CD8-positive, alpha-beta memory T cell (primary cell): ENCODE measurements at regions not wholly inside any gene's neighbourhood (a gene's known extent, or its start where the extent isn't known, plus 50 kb on each side); places are given as distances from the start of the nearest gene placed in this dataset.

Source experiments
- CTCF ChIA-PET: fragments of 350-600 bp; sonication (Branson Sonifier 250); formaldehyde crosslinking; loops from one replicate; lab custom pipeline; 2021; ENCODE audit warnings: antibody characterized with exemption; lab: Charles Lee
- POLR2A ChIA-PET: fragments of 350-600 bp; sonication (Branson Sonifier 250); formaldehyde crosslinking; loops from one replicate; lab custom pipeline; 2021; ENCODE audit warnings: antibody characterized with exemption; lab: Charles Lee
- DNase-seq, 5 donors: peaks; one replicate each; pipeline versions ENCODE4 v3.0.0 to v3.0.0-alpha.2; 2020 to 2022; ENCODE audit warnings: mixed read lengths in 1 of 5
- H3K27ac ChIP-seq: one replicate; pipeline ENCODE4 v1.7.0; 2013; ENCODE audit warnings: low read depth, mild to moderate bottlenecking, low read length, moderate library complexity
- H3K27me3 ChIP-seq: 2 replicates; pipeline ENCODE4 v1.7.0; 2013; ENCODE audit warnings: low read length, mild to moderate bottlenecking; ENCODE audit not compliant: insufficient read depth, poor library complexity, severe bottlenecking
- H3K36me3 ChIP-seq: 2 replicates; pipeline ENCODE4 v1.7.0; 2013; ENCODE audit warnings: mild to moderate bottlenecking, low read length, moderate library complexity; ENCODE audit not compliant: insufficient read depth
- H3K4me1 ChIP-seq: 2 replicates; pipeline ENCODE4 v1.7.0; 2013; ENCODE audit warnings: mild to moderate bottlenecking, low read length, moderate library complexity; ENCODE audit not compliant: insufficient read depth
- H3K4me3 ChIP-seq: 2 replicates; pipeline ENCODE4 v1.7.0; 2013; ENCODE audit warnings: mild to moderate bottlenecking, low read length
- H3K9me3 ChIP-seq: 2 replicates; pipeline ENCODE4 v1.7.0; 2013; ENCODE audit warnings: mild to moderate bottlenecking, low read length
- H3K27ac Mint-ChIP-seq, 8 donors: one replicate each; pipeline ENCODE4 v1.8.0; 2020 to 2021; ENCODE audit warnings: mixed read lengths in 8 of 8, mild to moderate bottlenecking in 6 of 8, inconsistent platforms in 3 of 8, moderate library complexity in 3 of 8
- H3K27me3 Mint-ChIP-seq, 2 donors: one replicate each; pipeline ENCODE4 v1.8.0; 2020 to 2021; ENCODE audit warnings: mixed read lengths in 2 of 2, mild to moderate bottlenecking in 1 of 2, moderate library complexity in 1 of 2
- H3K36me3 Mint-ChIP-seq, 3 donors: one replicate each; pipeline ENCODE4 v1.8.0; 2020 to 2021; ENCODE audit warnings: mixed read lengths in 3 of 3, inconsistent platforms in 1 of 3, mild to moderate bottlenecking in 1 of 3
- H3K4me1 Mint-ChIP-seq, 3 donors: one replicate each; pipeline ENCODE4 v1.8.0; 2020 to 2021; ENCODE audit warnings: mixed read lengths in 3 of 3, inconsistent platforms in 1 of 3, mild to moderate bottlenecking in 1 of 3
- H3K4me3 Mint-ChIP-seq, 7 donors: one replicate each; pipeline ENCODE4 v1.8.0; 2020 to 2021; ENCODE audit warnings: mixed read lengths in 7 of 7, mild to moderate bottlenecking in 6 of 7, moderate library complexity in 4 of 7, inconsistent platforms in 2 of 7
- H3K9me3 Mint-ChIP-seq, 5 donors: one replicate each; pipeline ENCODE4 v1.8.0; 2020 to 2022; ENCODE audit warnings: mixed read lengths in 5 of 5, mild to moderate bottlenecking in 3 of 5, moderate library complexity in 2 of 5, inconsistent platforms in 1 of 5

- H3K4me3 Mint-ChIP-seq = no peak overlapping the region
- CTCF ChIA-PET = no interaction called here
- H3K27me3 ChIP-seq = no peaks in the 10 kb centered on the region
- peaks cover 0 to 7% (median 0%) of the 10 kb centered on the region in 3 donors for H3K36me3 Mint-ChIP-seq
- H3K4me3 ChIP-seq = no peak overlapping the region
- H3K27me3 Mint-ChIP-seq = peaks cover 8 to 9% of the 10 kb centered on the region in 2 donors
- peaks cover 0 to under 1% (median 0%) of the 10 kb centered on the region in 3 donors for H3K4me1 Mint-ChIP-seq
- H3K27ac Mint-ChIP-seq = no peak overlapping the region
- peaks cover 0 to 6% (median 0%) of the 10 kb centered on the region in 5 donors for H3K9me3 Mint-ChIP-seq
- no peak overlapping the region for H3K27ac ChIP-seq
- H3K4me1 ChIP-seq = no peaks in the 10 kb centered on the region
- no peak for DNase-seq
- no peaks in the 10 kb centered on the region for H3K9me3 ChIP-seq
- POLR2A ChIA-PET = no interaction called here
- no peaks in the 10 kb centered on the region for H3K36me3 ChIP-seq
Measured at GRCh38 chr1:30275926-30276764, 447.2 kb downstream of the MATN1 start.

- Mint-ChIP-seq H3K9me3 (peaks cover 0 to 3% (median 0%) of the 10 kb centered on the region in 5 donors), H3K27me3 (peaks cover 8 to 9% of the 10 kb centered on the region in 2 donors), H3K36me3 (peaks cover 0 to 5% (median 0%) of the 10 kb centered on the region in 3 donors), H3K4me1 (no peaks in the 10 kb centered on the region), H3K27ac (no peak overlapping the region), H3K4me3 (no peak overlapping the region)
- no peak for DNase-seq
- Histone ChIP-seq H3K27me3 (no peaks in the 10 kb centered on the region), H3K4me1 (no peaks in the 10 kb centered on the region), H3K36me3 (no peaks in the 10 kb centered on the region), H3K9me3 (no peaks in the 10 kb centered on the region), H3K27ac (no peak overlapping the region), H3K4me3 (no peak overlapping the region)
- ChIA-PET POLR2A (no interaction called here), CTCF (no interaction called here)
Measured at GRCh38 chr1:30274976-30275621, 448.3 kb downstream of the MATN1 start.

GRCh38 chr1:30274173-30274970 lies 449.0 kb downstream of the MATN1 start:
- Mint-ChIP-seq H3K27ac (no peak overlapping the region), H3K36me3 (peaks cover 0 to 2% (median 0%) of the 10 kb centered on the region in 3 donors), H3K4me1 (no peaks in the 10 kb centered on the region), H3K9me3 (peaks cover 0 to 1% (median 0%) of the 10 kb centered on the region in 5 donors), H3K4me3 (no peak overlapping the region), H3K27me3 (peaks cover 8 to 14% of the 10 kb centered on the region in 2 donors)
- CTCF ChIA-PET = no interaction called here
- POLR2A ChIA-PET = no interaction called here
- H3K4me1 ChIP-seq = no peaks in the 10 kb centered on the region
- H3K27ac ChIP-seq = no peak overlapping the region
- no peaks in the 10 kb centered on the region for H3K36me3 ChIP-seq
- DNase-seq = no peak
- no peak overlapping the region for H3K4me3 ChIP-seq
- no peaks in the 10 kb centered on the region for H3K9me3 ChIP-seq
- H3K27me3 ChIP-seq = no peaks in the 10 kb centered on the region

- POLR2A ChIA-PET = no interaction called here
- Histone ChIP-seq H3K36me3 (no peaks in the 10 kb centered on the region), H3K27me3 (no peaks in the 10 kb centered on the region), H3K4me3 (no peak overlapping the region), H3K27ac (no peak overlapping the region), H3K4me1 (no peaks in the 10 kb centered on the region), H3K9me3 (no peaks in the 10 kb centered on the region)
- DNase-seq = no peak
- CTCF ChIA-PET = no interaction called here
- peaks cover 6 to 21% of the 10 kb centered on the region in 2 donors for H3K27me3 Mint-ChIP-seq
- H3K36me3 Mint-ChIP-seq = no peaks in the 10 kb centered on the region
- H3K4me1 Mint-ChIP-seq = no peaks in the 10 kb centered on the region
- H3K9me3 Mint-ChIP-seq = no peaks in the 10 kb centered on the region
- H3K4me3 Mint-ChIP-seq = no peak overlapping the region
- H3K27ac Mint-ChIP-seq = no peak overlapping the region
Measured at GRCh38 chr1:30273456-30273855, 449.9 kb downstream of the MATN1 start.

- Mint-ChIP-seq H3K4me1 (no peaks in the 10 kb centered on the region), H3K36me3 (no peaks in the 10 kb centered on the region), H3K27ac (no peak overlapping the region), H3K9me3 (no peaks in the 10 kb centered on the region), H3K4me3 (no peak overlapping the region), H3K27me3 (peaks cover 5 to 25% of the 10 kb centered on the region in 2 donors)
- Histone ChIP-seq H3K4me3 (no peak overlapping the region), H3K36me3 (no peaks in the 10 kb centered on the region), H3K27me3 (no peaks in the 10 kb centered on the region), H3K4me1 (no peaks in the 10 kb centered on the region), H3K9me3 (no peaks in the 10 kb centered on the region), H3K27ac (no peak overlapping the region)
- ChIA-PET CTCF (no interaction called here), POLR2A (no interaction called here)
- no peak for DNase-seq
Measured at GRCh38 chr1:30273021-30273325, 450.4 kb downstream of the MATN1 start.

- Mint-ChIP-seq H3K9me3 (no peaks in the 10 kb centered on the region), H3K4me1 (no peaks in the 10 kb centered on the region), H3K27ac (no peak overlapping the region), H3K36me3 (no peaks in the 10 kb centered on the region), H3K4me3 (no peak overlapping the region), H3K27me3 (peaks cover 3 to 25% of the 10 kb centered on the region in 2 donors)
- Histone ChIP-seq H3K9me3 (no peaks in the 10 kb centered on the region), H3K4me3 (no peak overlapping the region), H3K27ac (no peak overlapping the region), H3K36me3 (no peaks in the 10 kb centered on the region), H3K27me3 (no peaks in the 10 kb centered on the region), H3K4me1 (no peaks in the 10 kb centered on the region)
- DNase-seq = no peak
- POLR2A ChIA-PET = no interaction called here
- CTCF ChIA-PET = no interaction called here
Measured at GRCh38 chr1:30272277-30273020, 450.9 kb downstream of the MATN1 start.

- Histone ChIP-seq H3K4me3 (no peak overlapping the region), H3K9me3 (no peaks in the 10 kb centered on the region), H3K36me3 (no peaks in the 10 kb centered on the region), H3K4me1 (no peaks in the 10 kb centered on the region), H3K27me3 (no peaks in the 10 kb centered on the region), H3K27ac (no peak overlapping the region)
- ChIA-PET POLR2A (no interaction called here), CTCF (no interaction called here)
- H3K4me1 Mint-ChIP-seq = no peaks in the 10 kb centered on the region
- no peak overlapping the region for H3K27ac Mint-ChIP-seq
- H3K4me3 Mint-ChIP-seq = no peak overlapping the region
- H3K9me3 Mint-ChIP-seq = no peaks in the 10 kb centered on the region
- H3K36me3 Mint-ChIP-seq = no peaks in the 10 kb centered on the region
- DNase-seq = no peak
- peaks cover 1 to 25% of the 10 kb centered on the region in 2 donors for H3K27me3 Mint-ChIP-seq
Measured at GRCh38 chr1:30271401-30272276, 451.7 kb downstream of the MATN1 start.
